OCI-LY7 (cell line): ENCODE measurements at regions not wholly inside any gene's neighbourhood (a gene's known extent, or its start where the extent isn't known, plus 50 kb on each side); places are given as distances from the start of the nearest gene placed in this dataset.
"Not testable (repeated sequence)": the region's sequence is repeated elsewhere in the genome, so short reads cannot be mapped to it uniquely, and the experiment has no call there.

ENCODE experiments used
- BruUV-seq: library from RNA; stranded (reverse); fragments of 400-500 nt; replicated peaks from 2 replicates; lab custom pipeline; 2021; lab: Mats Ljungman, UMichigan
- CTCF ChIA-PET: fragments of 300-600 bp; sonication (Branson Sonifier 250); formaldehyde crosslinking; loops from one replicate; lab custom pipeline; 2022; ENCODE audit warnings: antibody characterized with exemption; ENCODE audit not compliant: unreplicated experiment; lab: Charles Lee
- POLR2A ChIA-PET: fragments of 300-600 bp; sonication (Branson Sonifier 250); formaldehyde crosslinking; loops from one replicate; lab custom pipeline; 2022; ENCODE audit warnings: antibody characterized with exemption; lab: Charles Lee
- DNase-seq: peaks from one replicate; pipeline ENCODE4 v3.0.0-alpha.2; 2015; ENCODE audit warnings: low spot score
- H2AFZ ChIP-seq: fragments of 200-600 bp; sonication (generic), shearing (Covaris generic); 2 replicates; pipeline ENCODE4 v1.6.1; 2014; ENCODE audit warnings: mild to moderate bottlenecking, antibody characterized with exemption, low read length, moderate library complexity
- H3K27ac ChIP-seq: fragments of 200-600 bp; sonication (generic); 2 replicates; pipeline ENCODE4 v1.5.1; 2014; ENCODE audit warnings: mixed run types, low read depth, mild to moderate bottlenecking, moderate library complexity, low read length, inconsistent platforms; ENCODE audit not compliant: poor library complexity, severe bottlenecking
- H3K36me3 ChIP-seq: fragments of 200-600 bp; sonication (generic); 2 replicates; pipeline ENCODE4 v1.6.1; 2014; ENCODE audit warnings: mild to moderate bottlenecking, antibody characterized with exemption, low read length, moderate library complexity, mixed read lengths; ENCODE audit not compliant: insufficient read depth
- H3K4me1 ChIP-seq: fragments of 200-600 bp; sonication (generic); 2 replicates; pipeline ENCODE4 v1.5.1; 2014; ENCODE audit warnings: mild to moderate bottlenecking, low read length; ENCODE audit not compliant: insufficient read depth, poor library complexity, severe bottlenecking
- H3K4me2 ChIP-seq: fragments of 200-600 bp; sonication (generic); 2 replicates; pipeline ENCODE4 v1.6.1; 2014; ENCODE audit warnings: mild to moderate bottlenecking, low read length
- H3K4me3 ChIP-seq: fragments of 200-600 bp; sonication (generic); 2 replicates; pipeline ENCODE4 v1.5.1; 2014; ENCODE audit warnings: mild to moderate bottlenecking, low read depth, low read length; ENCODE audit not compliant: poor library complexity, severe bottlenecking
- H3K79me2 ChIP-seq: fragments of 200-600 bp; sonication (generic); 2 replicates; pipeline ENCODE4 v1.6.1; 2016; ENCODE audit warnings: low read depth, mild to moderate bottlenecking, low read length, moderate library complexity, mixed read lengths; ENCODE audit not compliant: insufficient read depth
- H3K9me2 ChIP-seq: fragments of 200-600 bp; sonication (generic); 2 replicates; pipeline ENCODE4 v1.6.1; 2016; ENCODE audit warnings: mild to moderate bottlenecking, low read length, mixed read lengths; ENCODE audit not compliant: insufficient read depth
- H3K9me3 ChIP-seq: fragments of 200-600 bp; sonication (generic); 2 replicates; pipeline ENCODE4 v1.6.1; 2014; ENCODE audit warnings: mild to moderate bottlenecking, mixed run types, low read length, mixed read lengths
- H4K20me1 ChIP-seq: fragments of 200-600 bp; sonication (generic); 2 replicates; pipeline ENCODE4 v1.6.1; 2014; ENCODE audit warnings: mild to moderate bottlenecking, antibody characterized with exemption, low read length, moderate library complexity, mixed read lengths; ENCODE audit not compliant: insufficient read depth
- EZH2phosphoT487 ChIP-seq: fragments of 200-600 bp; sonication (generic); IDR thresholded peaks from 2 replicates; pipeline ENCODE4 v1.6.1; 2018; ENCODE audit warnings: low read depth, borderline replicate concordance, mild to moderate bottlenecking, mixed run types, antibody characterized with exemption, low read length, moderate library complexity, mixed read lengths
- intact Hi-C: fragments of 100-400 bp; cut with micrococcal nuclease; formaldehyde crosslinking; loops from one replicate; pipeline ENCODE4 v1.10.0; 2022; ENCODE audit not compliant: unreplicated experiment
- TF ChIP-seq, protein P1 (sequence below): fragments of 200-600 bp; sonication (generic); conservative IDR thresholded peaks from 2 replicates; pipeline ENCODE4 v1.5.1; 2014; ENCODE audit warnings: mild to moderate bottlenecking, antibody characterized with exemption, low read length, moderate library complexity, mixed read lengths

GRCh38 chr12:58421990-58422389 is 480.6 kb downstream of the ATP23 start:
- Histone ChIP-seq H3K4me2 (no peak overlapping the region), H3K79me2 (no peaks in the 10 kb centered on the region), H3K4me3 (no peak overlapping the region), H3K27ac (no peak overlapping the region), H2AFZ (no peak overlapping the region), H3K9me2 (no peaks in the 10 kb centered on the region), H3K36me3 (no peaks in the 10 kb centered on the region), H4K20me1 (no peaks in the 10 kb centered on the region), H3K4me1 (no peaks in the 10 kb centered on the region), H3K9me3 (no peaks in the 10 kb centered on the region)
- ChIA-PET CTCF (no interaction called here), POLR2A (no interaction called here)
- no peak for DNase-seq
- intact Hi-C loops = no loop called here
- no peak for TF ChIP-seq EZH2phosphoT487
- TF ChIP-seq, protein P1, sequence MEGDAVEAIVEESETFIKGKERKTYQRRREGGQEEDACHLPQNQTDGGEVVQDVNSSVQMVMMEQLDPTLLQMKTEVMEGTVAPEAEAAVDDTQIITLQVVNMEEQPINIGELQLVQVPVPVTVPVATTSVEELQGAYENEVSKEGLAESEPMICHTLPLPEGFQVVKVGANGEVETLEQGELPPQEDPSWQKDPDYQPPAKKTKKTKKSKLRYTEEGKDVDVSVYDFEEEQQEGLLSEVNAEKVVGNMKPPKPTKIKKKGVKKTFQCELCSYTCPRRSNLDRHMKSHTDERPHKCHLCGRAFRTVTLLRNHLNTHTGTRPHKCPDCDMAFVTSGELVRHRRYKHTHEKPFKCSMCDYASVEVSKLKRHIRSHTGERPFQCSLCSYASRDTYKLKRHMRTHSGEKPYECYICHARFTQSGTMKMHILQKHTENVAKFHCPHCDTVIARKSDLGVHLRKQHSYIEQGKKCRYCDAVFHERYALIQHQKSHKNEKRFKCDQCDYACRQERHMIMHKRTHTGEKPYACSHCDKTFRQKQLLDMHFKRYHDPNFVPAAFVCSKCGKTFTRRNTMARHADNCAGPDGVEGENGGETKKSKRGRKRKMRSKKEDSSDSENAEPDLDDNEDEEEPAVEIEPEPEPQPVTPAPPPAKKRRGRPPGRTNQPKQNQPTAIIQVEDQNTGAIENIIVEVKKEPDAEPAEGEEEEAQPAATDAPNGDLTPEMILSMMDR = no peak
- BruUV-seq = no TSS peak

DNA sequence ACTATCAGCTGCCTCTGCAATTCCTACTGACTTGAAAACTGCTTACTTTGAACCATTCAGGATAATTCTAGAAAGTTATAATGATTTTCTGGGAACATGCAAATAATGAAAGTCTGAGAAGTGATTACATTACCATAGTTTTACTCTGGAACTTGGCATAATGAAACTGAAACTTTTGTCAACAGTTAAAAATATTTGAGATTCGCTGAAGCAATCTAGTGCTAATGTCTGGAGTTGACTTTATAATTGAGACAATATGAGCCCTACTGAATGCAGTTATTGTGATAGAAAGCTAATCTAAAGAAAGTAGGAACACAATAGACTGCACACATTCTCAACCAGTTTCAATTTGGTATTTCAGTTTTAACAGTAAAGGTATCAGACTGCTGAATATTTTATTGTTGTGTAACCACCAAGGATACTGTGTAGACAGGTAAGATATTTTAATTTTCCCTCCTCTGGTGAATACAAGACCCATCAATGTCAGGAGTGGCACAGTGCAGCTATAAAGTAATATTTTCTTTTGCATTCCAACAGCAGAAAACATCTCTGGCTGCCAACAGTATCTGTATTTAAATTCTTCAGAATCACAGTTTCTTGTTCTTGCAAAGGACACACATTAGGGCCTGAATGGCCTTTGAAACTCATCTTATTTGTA is 483.5 kb downstream of the ATP23 start:
- H3K79me2 ChIP-seq = no peaks in the 10 kb centered on the region
- no peaks in the 10 kb centered on the region for H3K9me3 ChIP-seq
- intact Hi-C loops = no loop called here
- no peak overlapping the region for H3K27ac ChIP-seq
- no peak for DNase-seq
- H3K4me1 ChIP-seq = no peaks in the 10 kb centered on the region
- no TSS peak for BruUV-seq
- no peaks in the 10 kb centered on the region for H3K9me2 ChIP-seq
- TF ChIP-seq EZH2phosphoT487 = no peak
- TF ChIP-seq, protein P1 = no peak
- H2AFZ ChIP-seq = no peak overlapping the region
- no peak overlapping the region for H3K4me3 ChIP-seq
- ChIA-PET CTCF (no interaction called here), POLR2A (no interaction called here)
- no peak overlapping the region for H3K4me2 ChIP-seq
- H3K36me3 ChIP-seq = no peaks in the 10 kb centered on the region
- H4K20me1 ChIP-seq = no peaks in the 10 kb centered on the region

DNA sequence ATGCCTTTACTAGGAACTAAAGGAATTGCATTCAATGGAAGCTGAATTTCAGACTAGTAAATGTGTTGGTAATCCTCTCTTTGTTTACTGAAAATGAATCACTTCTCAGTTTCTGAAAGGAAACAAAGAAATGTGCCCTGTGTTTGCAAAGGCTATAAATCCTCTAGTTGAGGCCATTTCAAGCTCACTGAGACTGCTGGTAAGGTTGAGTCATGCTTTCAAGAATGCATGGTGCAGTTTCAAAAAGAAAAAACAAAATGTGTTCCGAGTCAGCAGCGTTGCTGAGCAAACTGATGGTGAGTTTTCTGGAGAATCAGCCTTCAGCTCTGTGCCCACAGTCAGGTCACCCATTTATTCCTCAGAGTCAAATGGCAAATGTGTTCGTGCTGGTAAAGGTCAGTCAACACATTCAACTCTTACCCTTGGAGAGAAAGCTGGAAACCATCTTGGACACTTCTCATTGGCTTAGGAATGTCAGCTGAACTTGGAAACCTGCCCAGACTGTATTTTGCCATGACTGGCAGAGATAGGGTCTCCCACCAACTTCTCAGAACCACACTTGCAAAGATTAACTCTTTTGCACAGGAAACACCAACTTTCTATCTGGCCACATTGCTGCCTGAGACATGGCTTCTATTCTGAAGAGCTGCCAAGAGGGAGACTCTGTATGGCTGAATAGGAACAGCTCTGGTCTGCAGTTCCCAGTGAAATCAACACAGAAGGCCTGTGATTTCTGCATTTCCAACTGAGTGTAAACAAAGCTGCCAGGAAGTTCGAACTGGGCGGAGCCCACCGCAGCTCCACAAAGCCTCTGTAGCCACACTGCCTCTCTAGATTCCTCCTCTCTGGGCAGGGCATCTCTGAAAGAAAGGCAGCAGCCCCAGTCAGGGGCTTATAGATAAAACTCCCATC is 484.4 kb downstream of the ATP23 start:
- no peak for TF ChIP-seq EZH2phosphoT487
- TF ChIP-seq, protein P1 = no peak
- Histone ChIP-seq H3K27ac (no peak overlapping the region), H3K9me3 (no peaks in the 10 kb centered on the region), H3K4me3 (no peak overlapping the region), H3K4me1 (no peaks in the 10 kb centered on the region), H3K36me3 (no peaks in the 10 kb centered on the region), H2AFZ (no peak overlapping the region), H3K79me2 (no peaks in the 10 kb centered on the region), H4K20me1 (no peaks in the 10 kb centered on the region), H3K9me2 (no peaks in the 10 kb centered on the region), H3K4me2 (no peak overlapping the region)
- POLR2A ChIA-PET = no interaction called here
- DNase-seq = no peak
- no TSS peak for BruUV-seq
- intact Hi-C loops = no loop called here
- CTCF ChIA-PET = no interaction called here

GRCh38 chr12:58426437-58426836 is 485.1 kb downstream of the ATP23 start:
- POLR2A ChIA-PET = interaction anchor here (0.7 kb wide), 1 partner anchor 14 kb away, joined by 3 read pairs; no protein-coding TSS in a partner anchor
- DNase-seq, H3K4me1 ChIP-seq, intact Hi-C loops, H3K9me3 ChIP-seq, H3K4me2 ChIP-seq, H3K79me2 ChIP-seq, BruUV-seq, CTCF ChIA-PET, H3K4me3 ChIP-seq, H4K20me1 ChIP-seq, H3K36me3 ChIP-seq, H3K27ac ChIP-seq, H2AFZ ChIP-seq, H3K9me2 ChIP-seq: not testable (repeated sequence)
